ENCODE measurements at regions not wholly inside any gene's neighbourhood (a gene's known extent, or its start where the extent isn't known, plus 50 kb on each side); places are given as distances from the start of the nearest gene placed in this dataset.

GRCh38 chr4:60187428-60187827, 1012.7 kb upstream of the ADGRL3 start:
- Mint-ChIP-seq H3K36me3 (ENCODE audit: unreplicated experiment) (no peaks in the 10 kb centered on the region), H3K4me1 (ENCODE audit: unreplicated experiment) (no peaks in the 10 kb centered on the region), H3K27me3 (ENCODE audit: unreplicated experiment) (peaks cover 28% of the 10 kb centered on the region), H3K4me3 (ENCODE audit: unreplicated experiment) (no peak overlapping the region), H3K27ac (ENCODE audit: unreplicated experiment) (no peak overlapping the region), H3K9me3 (ENCODE audit: unreplicated experiment) (peaks cover 16% of the 10 kb centered on the region)
- no peak for DNase-seq (ENCODE audit: extremely low spot score, unreplicated experiment)
- no peak for TF ChIP-seq CTCF (IDR thresholded peaks at IDR 0.05)

GRCh38 chr4:60189286-60189685, 1010.8 kb upstream of the ADGRL3 start:
- H3K9me3 Mint-ChIP-seq (ENCODE audit: unreplicated experiment) = peaks cover 16% of the 10 kb centered on the region
- H3K36me3 Mint-ChIP-seq (ENCODE audit: unreplicated experiment) = no peaks in the 10 kb centered on the region
- peaks cover 27% of the 10 kb centered on the region for H3K27me3 Mint-ChIP-seq (ENCODE audit: unreplicated experiment)
- no peak for TF ChIP-seq CTCF (IDR thresholded peaks at IDR 0.05)
- no peaks in the 10 kb centered on the region for H3K4me1 Mint-ChIP-seq (ENCODE audit: unreplicated experiment)
- no peak for DNase-seq (ENCODE audit: extremely low spot score, unreplicated experiment)
- no peak overlapping the region for H3K27ac Mint-ChIP-seq (ENCODE audit: unreplicated experiment)
- H3K4me3 Mint-ChIP-seq (ENCODE audit: unreplicated experiment) = no peak overlapping the region

GRCh38 chr4:60194214-60194613, 1005.9 kb upstream of the ADGRL3 start:
- Mint-ChIP-seq H3K27me3 (ENCODE audit: unreplicated experiment) (peaks cover 41% of the 10 kb centered on the region), H3K4me1 (ENCODE audit: unreplicated experiment) (no peaks in the 10 kb centered on the region), H3K9me3 (ENCODE audit: unreplicated experiment) (peaks cover 11% of the 10 kb centered on the region), H3K4me3 (ENCODE audit: unreplicated experiment) (no peak overlapping the region), H3K27ac (ENCODE audit: unreplicated experiment) (no peak overlapping the region), H3K36me3 (ENCODE audit: unreplicated experiment) (no peaks in the 10 kb centered on the region)
- TF ChIP-seq CTCF (IDR thresholded peaks at IDR 0.05) = no peak
- DNase-seq (ENCODE audit: extremely low spot score, unreplicated experiment) = no peak

GRCh38 chr4:60195256-60195655, 1004.9 kb upstream of the ADGRL3 start:
- H3K9me3 Mint-ChIP-seq (ENCODE audit: unreplicated experiment) = peaks cover 11% of the 10 kb centered on the region
- DNase-seq (ENCODE audit: extremely low spot score, unreplicated experiment) = no peak
- H3K27ac Mint-ChIP-seq (ENCODE audit: unreplicated experiment) = no peak overlapping the region
- H3K4me3 Mint-ChIP-seq (ENCODE audit: unreplicated experiment) = no peak overlapping the region
- no peaks in the 10 kb centered on the region for H3K4me1 Mint-ChIP-seq (ENCODE audit: unreplicated experiment)
- no peak for TF ChIP-seq CTCF (IDR thresholded peaks at IDR 0.05)
- no peaks in the 10 kb centered on the region for H3K36me3 Mint-ChIP-seq (ENCODE audit: unreplicated experiment)
- peaks cover 40% of the 10 kb centered on the region for H3K27me3 Mint-ChIP-seq (ENCODE audit: unreplicated experiment)

- no peak overlapping the region for H3K27ac Mint-ChIP-seq (ENCODE audit: unreplicated experiment)
- no peak overlapping the region for H3K4me3 Mint-ChIP-seq (ENCODE audit: unreplicated experiment)
- H3K4me1 Mint-ChIP-seq (ENCODE audit: unreplicated experiment) = no peaks in the 10 kb centered on the region
- no peaks in the 10 kb centered on the region for H3K9me3 Mint-ChIP-seq (ENCODE audit: unreplicated experiment)
- H3K27me3 Mint-ChIP-seq (ENCODE audit: unreplicated experiment) = peaks cover 17% of the 10 kb centered on the region
- peak; percentile 91 for TF ChIP-seq CTCF (IDR thresholded peaks at IDR 0.05)
- DNase-seq (ENCODE audit: extremely low spot score, unreplicated experiment) = no peak
- no peaks in the 10 kb centered on the region for H3K36me3 Mint-ChIP-seq (ENCODE audit: unreplicated experiment)
Measured at GRCh38 chr4:60201052-60201673, 999.0 kb upstream of the ADGRL3 start.
